GM12891 (cell line): ENCODE measurements at regions not wholly inside any gene's neighbourhood (a gene's known extent, or its start where the extent isn't known, plus 50 kb on each side); places are given as distances from the start of the nearest gene placed in this dataset.

Source experiments
- DNase-seq: peaks from one replicate; pipeline ENCODE4 v3.0.0; 2011; ENCODE audit warnings: low spot score; ENCODE audit not compliant: insufficient read length
- FAIRE-seq: peaks from 2 replicates; lab custom pipeline; 2011; peaks lifted over from hg19 to GRCh38; lab: Jason Lieb, UNC
- PAX5 ChIP-seq: IDR thresholded peaks from 2 replicates; pipeline ENCODE4 v1.6.1; 2011; ENCODE audit warnings: low read length, moderate library complexity, mild to moderate bottlenecking; ENCODE audit not compliant: insufficient read depth, severe bottlenecking
- POLR2A ChIP-seq: IDR thresholded peaks from 2 replicates; pipeline ENCODE4 v1.6.1; 2011; ENCODE audit warnings: low read depth, low read length, control low read depth
- POLR2AphosphoS5 ChIP-seq: IDR thresholded peaks from 2 replicates; pipeline ENCODE4 v1.6.1; 2011; ENCODE audit warnings: low read depth, low read length, control low read depth
- POU2F2 ChIP-seq: IDR thresholded peaks from 2 replicates; pipeline ENCODE4 v1.6.1; 2011; ENCODE audit warnings: low read depth, mild to moderate bottlenecking, control low read depth, low read length, moderate library complexity
- SPI1 ChIP-seq: IDR thresholded peaks from 2 replicates; pipeline ENCODE4 v1.6.1; 2011; ENCODE audit warnings: low read depth, low read length, control low read depth
- TAF1 ChIP-seq: IDR thresholded peaks from 2 replicates; pipeline ENCODE4 v1.6.1; 2011; ENCODE audit warnings: low read depth, low read length, control low read depth

DNA sequence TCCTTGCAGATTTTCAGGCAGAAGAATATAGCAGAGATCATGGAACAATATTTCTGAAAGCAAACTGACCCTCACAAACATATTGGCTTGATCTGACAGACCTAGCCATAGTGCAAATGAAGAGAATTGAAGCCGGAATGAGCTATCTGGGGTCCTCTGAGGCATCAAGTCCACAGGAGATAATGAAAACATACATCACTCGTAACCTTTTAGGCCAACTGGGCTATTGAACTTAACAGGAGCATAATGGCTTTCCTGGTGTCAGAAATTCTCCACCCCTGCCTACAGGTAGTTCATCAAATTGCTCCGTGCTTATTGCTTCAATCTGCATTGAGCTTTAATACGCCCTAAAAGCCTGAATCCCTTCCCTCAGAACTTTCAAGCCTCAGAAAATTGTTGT lies 1414.6 kb upstream of the TENM4 start:
- no peak for TF ChIP-seq PAX5
- no peak for TF ChIP-seq TAF1
- no peak for TF ChIP-seq POLR2AphosphoS5
- no peak for TF ChIP-seq POU2F2
- TF ChIP-seq POLR2A, result no peak
- TF ChIP-seq SPI1, result no peak
- DNase-seq (no peak), FAIRE-seq (no peak)

DNA sequence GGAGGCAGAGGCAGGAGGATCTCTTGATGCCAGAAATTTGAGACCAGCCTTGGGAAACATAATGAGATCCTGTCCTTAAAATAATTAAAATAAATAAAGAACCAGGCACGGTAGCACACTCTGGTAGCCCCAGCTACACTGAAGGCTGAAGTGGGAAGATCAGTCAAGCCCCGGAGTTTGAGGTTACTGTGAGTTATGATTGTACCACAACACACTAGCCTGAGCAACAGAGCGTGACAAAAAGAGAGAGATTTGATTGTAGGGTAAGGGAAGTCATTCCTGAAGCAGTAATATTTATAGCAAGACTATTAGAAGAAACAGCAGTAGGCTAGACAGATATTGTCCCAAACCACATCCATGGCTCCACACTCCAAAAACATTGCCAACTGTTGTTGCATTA lies 1408.4 kb upstream of the TENM4 start:
- TF ChIP-seq PAX5 (peak; percentile 93), SPI1 (no peak), TAF1 (no peak)
- DNase-seq (no peak), FAIRE-seq (peak; percentile 64)

DNA sequence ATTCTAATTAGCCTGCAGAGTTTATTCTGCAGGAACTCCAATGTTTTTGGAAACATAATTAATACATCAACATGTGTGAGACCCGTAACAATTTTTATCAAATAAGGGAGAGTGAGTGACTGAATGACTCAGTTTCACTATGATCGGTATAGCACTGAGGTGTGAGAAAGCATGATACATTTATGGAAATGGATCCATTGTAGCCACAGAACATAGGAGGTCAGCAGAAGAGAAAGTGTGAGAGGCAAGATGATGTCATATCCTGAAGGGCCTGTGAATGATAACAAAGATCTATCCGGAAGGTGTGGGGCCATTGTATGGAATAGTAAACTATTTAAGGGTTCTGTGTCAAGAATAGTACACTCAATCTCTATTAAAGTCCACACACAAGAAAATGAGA lies 1406.1 kb upstream of the TENM4 start:
- TF ChIP-seq PAX5 (no peak), POLR2A (no peak), SPI1 (no peak), POLR2AphosphoS5 (no peak), POU2F2 (no peak)
- DNase-seq, result no peak
- peak; percentile 82 for FAIRE-seq

DNA sequence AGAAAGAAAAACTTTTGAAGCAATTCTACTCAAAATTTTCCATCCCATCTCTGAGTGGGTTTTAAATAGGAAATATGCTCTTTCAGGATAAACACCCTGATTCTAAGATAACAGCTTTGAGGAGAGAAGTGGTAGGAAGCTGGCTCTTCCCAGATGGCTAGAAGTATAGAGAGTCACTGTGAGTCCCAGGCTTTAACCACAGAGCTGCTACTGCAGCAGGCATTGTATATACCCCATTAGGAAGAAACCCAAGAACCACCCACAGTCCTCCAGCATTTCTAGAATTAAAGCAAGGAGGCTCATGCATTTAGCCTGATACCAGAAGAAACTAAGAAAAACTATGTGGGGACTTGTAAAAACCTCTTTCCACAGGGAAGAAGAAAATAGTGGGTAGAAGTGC lies 1405.6 kb upstream of the TENM4 start:
- no peak for DNase-seq
- no peak for TF ChIP-seq PAX5
- no peak for TF ChIP-seq SPI1
- no peak for TF ChIP-seq POLR2A
- no peak for TF ChIP-seq TAF1
- TF ChIP-seq POU2F2, result no peak
- TF ChIP-seq POLR2AphosphoS5, result no peak
- FAIRE-seq, result no peak

DNA sequence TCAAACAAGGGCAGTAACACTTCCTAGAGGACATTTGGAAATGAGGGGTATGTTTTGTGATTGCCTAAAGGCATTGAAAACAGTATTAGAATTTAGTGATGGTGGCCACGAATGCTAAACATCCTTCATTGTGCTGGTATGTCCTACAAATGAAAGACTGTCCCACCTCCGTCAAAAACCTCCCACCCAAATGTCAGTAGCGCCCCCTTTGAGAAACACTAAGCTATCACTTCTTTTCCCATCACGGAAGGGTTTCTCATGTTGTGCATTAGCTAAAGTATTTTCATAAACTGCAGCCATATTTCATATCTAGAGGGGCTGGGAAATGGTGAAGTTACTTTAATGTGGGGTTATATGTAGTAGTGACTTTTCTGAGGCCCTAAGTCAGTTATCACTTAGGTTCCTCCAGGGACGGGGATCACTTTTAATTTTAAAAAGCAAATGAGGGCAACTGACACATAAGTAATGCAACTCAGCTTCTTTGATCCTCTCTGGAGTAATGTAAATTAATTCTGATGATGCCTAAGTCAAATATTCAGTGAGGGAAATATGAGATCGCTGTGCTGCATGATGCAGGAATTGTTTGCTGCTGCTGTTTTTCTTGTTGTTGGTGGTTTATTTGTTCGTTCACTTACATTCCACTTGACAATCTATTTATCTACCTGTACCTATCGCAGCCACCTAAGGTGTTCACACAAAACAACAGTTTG lies 1403.4 kb upstream of the TENM4 start:
- FAIRE-seq (no peak), DNase-seq (no peak)
- no peak for TF ChIP-seq PAX5
- no peak for TF ChIP-seq POLR2AphosphoS5
- no peak for TF ChIP-seq POU2F2
- no peak for TF ChIP-seq POLR2A
- no peak for TF ChIP-seq TAF1
- no peak for TF ChIP-seq SPI1

DNA sequence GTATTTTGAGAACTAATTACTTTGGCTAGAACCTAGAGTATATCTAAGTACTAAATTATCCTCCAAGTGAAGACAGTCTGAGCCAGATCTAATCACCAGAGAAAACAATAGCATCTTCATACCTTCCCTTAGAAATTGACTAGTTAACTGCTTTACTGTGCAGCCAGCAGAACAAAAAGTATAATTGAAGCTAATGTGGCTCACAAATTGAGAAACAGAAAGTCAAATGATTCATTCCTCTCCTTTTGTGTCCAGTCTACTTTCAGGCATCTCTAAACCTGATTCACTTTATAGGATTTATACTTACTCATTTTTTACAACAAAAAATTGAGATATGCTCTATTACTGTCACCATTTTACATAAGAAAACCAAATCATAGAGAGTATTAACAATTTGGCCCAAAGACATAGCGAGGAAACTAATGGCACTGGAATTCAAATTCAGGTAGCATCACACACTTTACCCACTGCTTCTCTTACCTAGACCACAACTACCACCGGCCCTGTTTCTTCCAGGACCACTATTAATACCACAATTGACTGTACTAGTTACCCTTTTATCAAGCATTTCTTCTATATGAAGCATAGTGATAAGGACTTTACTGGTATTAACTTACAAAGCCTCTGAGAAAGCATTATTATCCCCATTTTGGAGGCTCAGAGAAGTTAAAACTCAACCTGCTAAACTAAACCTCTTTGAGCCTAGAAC lies 1402.6 kb upstream of the TENM4 start:
- DNase-seq (no peak), FAIRE-seq (no peak)
- TF ChIP-seq POLR2AphosphoS5, result no peak
- TF ChIP-seq PAX5, result no peak
- TF ChIP-seq SPI1, result no peak
- TF ChIP-seq TAF1, result no peak
- no peak for TF ChIP-seq POLR2A
- no peak for TF ChIP-seq POU2F2

DNA sequence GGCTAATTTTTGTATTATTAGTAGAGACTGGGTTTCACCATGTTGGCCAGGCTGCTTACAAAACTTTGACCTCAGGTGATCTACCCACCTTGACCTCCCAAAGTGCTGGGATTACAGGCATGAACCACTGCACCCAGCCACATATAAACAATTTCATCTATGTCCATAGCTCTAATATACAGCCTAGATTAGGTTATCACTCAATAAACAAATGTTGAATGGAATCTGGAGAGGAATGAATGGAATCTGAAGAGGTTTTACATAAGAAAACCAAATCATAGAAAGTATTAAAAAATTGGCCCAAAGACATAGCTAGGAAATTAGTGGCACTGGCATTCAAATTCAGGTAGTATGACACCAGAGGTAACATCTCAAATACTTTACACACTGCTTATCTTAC lies 1401.4 kb upstream of the TENM4 start:
- TF ChIP-seq POU2F2, result no peak
- no peak for TF ChIP-seq SPI1
- TF ChIP-seq POLR2A, result no peak
- no peak for TF ChIP-seq TAF1
- TF ChIP-seq POLR2AphosphoS5, result no peak
- TF ChIP-seq PAX5, result no peak
- no peak for FAIRE-seq

DNA sequence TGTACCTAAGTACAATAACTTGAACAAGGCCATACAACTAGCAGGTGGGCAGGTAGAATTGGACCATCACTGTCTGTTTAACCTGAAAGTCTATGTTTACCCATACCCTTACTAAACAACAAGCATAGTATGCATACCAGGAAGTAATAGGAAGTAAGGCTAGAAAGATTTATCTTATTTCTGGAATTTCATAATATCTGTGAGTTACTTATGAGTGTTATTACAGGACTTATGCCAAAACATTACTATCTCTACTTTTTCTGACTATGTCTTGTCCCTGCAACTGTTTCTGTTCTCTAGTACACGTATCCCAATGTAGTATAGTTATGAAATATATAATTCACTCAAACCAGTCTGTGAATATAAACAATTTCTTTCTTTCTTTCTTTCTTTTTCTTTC lies 1400.8 kb upstream of the TENM4 start:
- DNase-seq, result no peak
- FAIRE-seq, result no peak
- no peak for TF ChIP-seq SPI1

More for the DNA sequence above, 1401.4 kb upstream of the TENM4 start:
- DNase-seq, result no peak

DNA sequence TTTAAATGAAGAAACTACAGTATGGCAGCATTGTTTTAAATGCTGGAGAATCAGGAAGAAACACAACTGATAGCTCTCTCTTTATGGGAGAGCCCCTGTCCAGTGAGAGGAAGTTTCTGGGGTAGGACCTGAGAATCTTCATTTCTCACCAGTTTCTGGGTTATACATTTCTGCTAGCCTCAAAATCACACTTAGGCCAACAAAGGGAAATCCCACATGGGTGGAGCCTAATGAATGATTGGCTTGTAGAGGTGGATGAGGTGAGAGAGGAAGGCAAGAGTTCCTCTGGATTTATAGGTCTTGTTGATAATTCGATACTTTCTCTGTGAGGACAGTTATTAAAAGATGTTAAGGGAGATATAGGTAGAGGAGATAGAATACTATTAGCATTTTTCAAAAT lies 1397.3 kb upstream of the TENM4 start:
- FAIRE-seq, result no peak
- no peak for DNase-seq
- TF ChIP-seq SPI1 (no peak), POLR2AphosphoS5 (no peak)

DNA sequence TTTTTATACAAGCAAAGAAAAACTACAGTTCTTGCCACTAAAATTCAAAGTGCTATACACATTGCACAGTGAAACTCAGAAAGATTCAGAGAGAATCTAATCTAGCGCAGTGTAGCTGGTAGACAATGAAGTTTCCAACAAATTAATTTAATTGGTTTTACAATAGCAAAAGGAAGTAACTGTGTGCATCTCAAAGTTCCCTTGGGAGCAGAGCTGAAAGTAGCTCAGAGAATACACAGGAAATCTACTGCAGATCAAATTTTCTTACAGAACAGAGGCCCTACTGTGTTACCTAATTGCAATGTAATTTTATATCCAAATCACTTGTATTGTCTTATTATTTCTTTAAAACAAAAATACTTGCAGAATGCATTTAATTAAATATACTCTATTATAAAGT lies 1396.2 kb upstream of the TENM4 start:
- DNase-seq (no peak), FAIRE-seq (no peak)
- no peak for TF ChIP-seq TAF1
- TF ChIP-seq POLR2AphosphoS5, result no peak
- TF ChIP-seq POLR2A, result no peak
- TF ChIP-seq PAX5, result no peak
- no peak for TF ChIP-seq SPI1
- no peak for TF ChIP-seq POU2F2
